GM19468 (cell line): ENCODE measurements at regions not wholly inside any gene's neighbourhood (a gene's known extent, or its start where the extent isn't known, plus 50 kb on each side); places are given as distances from the start of the nearest gene placed in this dataset.
"Not testable (repeated sequence)": the region's sequence is repeated elsewhere in the genome, so short reads cannot be mapped to it uniquely, and the experiment has no call there.

Source experiments
- ATAC-seq: cut with Tn5 transposase; IDR thresholded peaks from one replicate; pipeline ENCODE4 v1.9.1; 2021; ENCODE audit warnings: mild to moderate bottlenecking, moderate library complexity, moderate number of reproducible peaks; ENCODE audit not compliant: unreplicated experiment; ENCODE audit errors: extremely low read depth

- ATAC-seq, result no peak
Measured at GRCh38 chr21:35190201-35190701, 141.1 kb upstream of the RUNX1 start.

- ATAC-seq, result peak; percentile 60
Measured at GRCh38 chr21:35189077-35189863, 140.2 kb upstream of the RUNX1 start.

- not testable (repeated sequence) for ATAC-seq
Measured at GRCh38 chr21:35183389-35183788, 134.3 kb upstream of the RUNX1 start.

- ATAC-seq, result no peak
Measured at GRCh38 chr21:35179990-35180540, 131.0 kb upstream of the RUNX1 start.

GRCh38 chr21:35178827-35179226 is 129.7 kb upstream of the RUNX1 start:
- ATAC-seq, result no peak

GRCh38 chr21:35178098-35178497 is 129.0 kb upstream of the RUNX1 start:
- ATAC-seq, result no peak

- ATAC-seq, result no peak
Measured at GRCh38 chr21:35172231-35172630, 123.1 kb upstream of the RUNX1 start.

GRCh38 chr21:35171385-35171784 is 122.3 kb upstream of the RUNX1 start:
- no peak for ATAC-seq

GRCh38 chr21:35170818-35171217 is 121.7 kb upstream of the RUNX1 start:
- no peak for ATAC-seq

GRCh38 chr21:35170244-35170643 is 121.1 kb upstream of the RUNX1 start:
- no peak for ATAC-seq

- ATAC-seq, result no peak
Measured at GRCh38 chr21:35169574-35169973, 120.5 kb upstream of the RUNX1 start.

- ATAC-seq, result no peak
Measured at GRCh38 chr21:35168735-35169134, 119.6 kb upstream of the RUNX1 start.

GRCh38 chr21:35164971-35165483 is 115.9 kb upstream of the RUNX1 start:
- no peak for ATAC-seq

GRCh38 chr21:35164380-35164779 is 115.3 kb upstream of the RUNX1 start:
- no peak for ATAC-seq

- no peak for ATAC-seq
Measured at GRCh38 chr21:35163411-35163810, 114.3 kb upstream of the RUNX1 start.

- no peak for ATAC-seq
Measured at GRCh38 chr21:35162831-35163230, 113.7 kb upstream of the RUNX1 start.

- no peak for ATAC-seq
Measured at GRCh38 chr21:35159881-35160280, 110.8 kb upstream of the RUNX1 start.

GRCh38 chr21:35157374-35157773 is 108.3 kb upstream of the RUNX1 start:
- not testable (repeated sequence) for ATAC-seq

- ATAC-seq, result no peak
Measured at GRCh38 chr21:35156293-35157278, 107.5 kb upstream of the RUNX1 start.

GRCh38 chr21:35154788-35155187 is 105.7 kb upstream of the RUNX1 start:
- no peak for ATAC-seq
